ENCODE measurements at regions not wholly inside any gene's neighbourhood (a gene's known extent, or its start where the extent isn't known, plus 50 kb on each side); places are given as distances from the start of the nearest gene placed in this dataset.

DNA sequence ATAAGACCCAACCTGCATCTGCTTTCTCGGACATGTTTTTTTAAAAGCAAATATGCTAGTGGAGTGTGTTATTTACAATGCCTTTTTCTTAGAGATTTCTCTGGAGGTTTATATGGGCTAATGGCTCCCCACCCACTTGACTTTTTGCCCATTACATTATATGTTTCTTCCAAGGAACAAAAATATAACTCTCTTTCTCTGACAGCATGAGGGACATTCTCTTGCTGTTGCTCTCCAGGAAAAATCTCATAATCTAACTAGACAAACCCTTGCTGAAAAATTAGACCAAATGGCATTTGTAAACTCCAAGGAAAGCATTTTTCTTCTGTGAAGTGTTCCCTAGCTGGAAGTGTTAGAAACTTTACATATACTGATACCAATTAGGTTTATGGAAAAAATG, 213.7 kb downstream of the PRL start:
- TF ChIP-seq, protein P1, sequence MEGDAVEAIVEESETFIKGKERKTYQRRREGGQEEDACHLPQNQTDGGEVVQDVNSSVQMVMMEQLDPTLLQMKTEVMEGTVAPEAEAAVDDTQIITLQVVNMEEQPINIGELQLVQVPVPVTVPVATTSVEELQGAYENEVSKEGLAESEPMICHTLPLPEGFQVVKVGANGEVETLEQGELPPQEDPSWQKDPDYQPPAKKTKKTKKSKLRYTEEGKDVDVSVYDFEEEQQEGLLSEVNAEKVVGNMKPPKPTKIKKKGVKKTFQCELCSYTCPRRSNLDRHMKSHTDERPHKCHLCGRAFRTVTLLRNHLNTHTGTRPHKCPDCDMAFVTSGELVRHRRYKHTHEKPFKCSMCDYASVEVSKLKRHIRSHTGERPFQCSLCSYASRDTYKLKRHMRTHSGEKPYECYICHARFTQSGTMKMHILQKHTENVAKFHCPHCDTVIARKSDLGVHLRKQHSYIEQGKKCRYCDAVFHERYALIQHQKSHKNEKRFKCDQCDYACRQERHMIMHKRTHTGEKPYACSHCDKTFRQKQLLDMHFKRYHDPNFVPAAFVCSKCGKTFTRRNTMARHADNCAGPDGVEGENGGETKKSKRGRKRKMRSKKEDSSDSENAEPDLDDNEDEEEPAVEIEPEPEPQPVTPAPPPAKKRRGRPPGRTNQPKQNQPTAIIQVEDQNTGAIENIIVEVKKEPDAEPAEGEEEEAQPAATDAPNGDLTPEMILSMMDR (IDR thresholded peaks at IDR 0.05; ENCODE audit: low read length): no peak
- TF ChIP-seq EZH2phosphoT487 (IDR thresholded peaks at IDR 0.05; ENCODE audit: low read length) (no peak), EZH2 (optimal IDR thresholded peaks at IDR 0.05; ENCODE audit: low read depth, low read length) (no peak)

All from MM.1S (cell line).